ENCODE measurements at regions not wholly inside any gene's neighbourhood (a gene's known extent, or its start where the extent isn't known, plus 50 kb on each side); places are given as distances from the start of the nearest gene placed in this dataset.

GRCh38 chr2:150759531-150759930 lies 272.1 kb upstream of the RND3 start:
- Histone ChIP-seq H3K9ac (ENCODE audit: low read depth in 1 of 2, low read length in 2 of 2) (no peak overlapping the region), H3K9me3 (ENCODE audit: control insufficient read depth in 4 of 4, low read length in 3 of 4) (no peaks in the 10 kb centered on the region), H3K4me1 (ENCODE audit: control insufficient read depth in 4 of 4, insufficient read depth in 4 of 4, low read length in 3 of 4) (no peaks in the 10 kb centered on the region), H3K27me3 (ENCODE audit: control insufficient read depth in 4 of 4, insufficient read depth in 4 of 4, low read length in 3 of 4) (no peaks in the 10 kb centered on the region), H3K4me3 (ENCODE audit: low read depth in 1 of 3, low read length in 3 of 3) (no peak overlapping the region), H3K36me3 (ENCODE audit: control insufficient read depth in 4 of 4, insufficient read depth in 3 of 4, low read depth in 1 of 4, low read length in 3 of 4) (no peaks in the 10 kb centered on the region), H3K27ac (ENCODE audit: low read depth in 1 of 2, low read length in 2 of 2) (no peak overlapping the region)
- no peak for TF ChIP-seq NR2F2 (IDR thresholded peaks at IDR 0.05)
- TF ChIP-seq MAX (IDR thresholded peaks at IDR 0.05), result no peak
- no peak for TF ChIP-seq CTCF (IDR thresholded peaks at IDR 0.05; ENCODE audit: low read depth, low read length, missing input control)
- no peak for TF ChIP-seq GABPA (IDR thresholded peaks at IDR 0.05 in 1 of 2, conservative IDR thresholded peaks at IDR 0.05 in 1 of 2)
- TF ChIP-seq EGR1 (IDR thresholded peaks at IDR 0.05; ENCODE audit: low read depth in 2 of 2), result no peak
- no peak for TF ChIP-seq ZBTB33 (IDR thresholded peaks at IDR 0.05)
- TF ChIP-seq REST (IDR thresholded peaks at IDR 0.05), result no peak
- no peak for TF ChIP-seq RAD21 (IDR thresholded peaks at IDR 0.05)
- DNase-seq (ENCODE audit: low spot score), result no peak
- WGBS, result 0% methylated on average over 1 of the region's 1 CpG

GRCh38 chr2:150759106-150759505 lies 271.6 kb upstream of the RND3 start:
- TF ChIP-seq RXRA (IDR thresholded peaks at IDR 0.05) (no peak), CTCF (IDR thresholded peaks at IDR 0.05; ENCODE audit: low read depth, low read length, missing input control) (no peak), SP1 (IDR thresholded peaks at IDR 0.05) (no peak), EGR1 (IDR thresholded peaks at IDR 0.05; ENCODE audit: low read depth in 2 of 2) (no peak), GABPA (IDR thresholded peaks at IDR 0.05 in 1 of 2, conservative IDR thresholded peaks at IDR 0.05 in 1 of 2) (no peak), FOXA2 (IDR thresholded peaks at IDR 0.05) (no peak), FOXA1 (IDR thresholded peaks at IDR 0.05) (no peak), REST (IDR thresholded peaks at IDR 0.05) (no peak)
- H3K4me1 ChIP-seq (ENCODE audit: control insufficient read depth in 4 of 4, insufficient read depth in 4 of 4, low read length in 3 of 4), result no peaks in the 10 kb centered on the region
- no peak for DNase-seq (ENCODE audit: low spot score)
- no peak overlapping the region for H3K4me3 ChIP-seq (ENCODE audit: low read depth in 1 of 3, low read length in 3 of 3)
- H3K9ac ChIP-seq (ENCODE audit: low read depth in 1 of 2, low read length in 2 of 2), result no peak overlapping the region
- WGBS, result 67% methylated on average over 3 of the region's 3 CpGs
- H3K36me3 ChIP-seq (ENCODE audit: control insufficient read depth in 4 of 4, insufficient read depth in 3 of 4, low read depth in 1 of 4, low read length in 3 of 4), result no peaks in the 10 kb centered on the region
- no peaks in the 10 kb centered on the region for H3K9me3 ChIP-seq (ENCODE audit: control insufficient read depth in 4 of 4, low read length in 3 of 4)
- no peak overlapping the region for H3K27ac ChIP-seq (ENCODE audit: low read depth in 1 of 2, low read length in 2 of 2)
- no peaks in the 10 kb centered on the region for H3K27me3 ChIP-seq (ENCODE audit: control insufficient read depth in 4 of 4, insufficient read depth in 4 of 4, low read length in 3 of 4)

Measured in liver (tissue), 8 donors.